GM21576 (cell line): ENCODE measurements at regions not wholly inside any gene's neighbourhood (a gene's known extent, or its start where the extent isn't known, plus 50 kb on each side); places are given as distances from the start of the nearest gene placed in this dataset.

Experiments used
- ATAC-seq: cut with Tn5 transposase; IDR thresholded peaks from one replicate; pipeline ENCODE4 v1.9.1; 2021; ENCODE audit warnings: mild to moderate bottlenecking, moderate library complexity; ENCODE audit not compliant: unreplicated experiment

DNA sequence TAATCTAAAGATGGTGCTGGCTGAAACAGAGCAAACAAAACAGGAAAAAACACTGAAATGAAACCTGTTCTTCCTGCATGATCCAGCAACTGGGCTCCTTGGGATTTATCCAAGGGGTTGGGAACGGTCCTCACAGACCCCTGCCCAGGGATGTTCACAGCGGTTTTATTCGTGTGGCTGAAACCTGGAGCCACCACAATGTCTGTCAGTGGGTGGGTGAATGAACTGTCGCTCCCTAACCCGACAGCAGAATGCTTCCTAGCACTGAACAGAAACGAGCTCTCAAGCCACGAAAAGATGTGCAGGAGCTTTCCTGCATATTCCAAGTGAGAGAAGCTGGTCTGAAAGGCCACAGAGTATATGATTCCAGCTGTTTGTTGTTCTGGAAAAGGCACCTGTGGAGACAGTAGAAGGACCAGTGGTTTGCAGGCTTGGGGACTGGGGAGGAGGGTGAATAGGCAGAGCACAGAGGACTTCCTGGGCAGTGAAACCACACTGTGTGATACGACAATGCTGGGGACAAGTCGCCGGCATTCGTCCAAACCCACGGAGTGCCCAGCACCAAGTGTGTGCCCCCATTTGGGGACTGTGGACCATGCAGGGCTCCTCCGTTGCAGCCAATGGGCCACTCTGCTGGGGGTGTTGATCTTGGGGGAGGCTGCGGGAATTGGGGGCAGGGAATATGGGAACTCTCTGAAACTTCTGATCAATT is 73.9 kb downstream of the TEX29 start:
- no peak for ATAC-seq

DNA sequence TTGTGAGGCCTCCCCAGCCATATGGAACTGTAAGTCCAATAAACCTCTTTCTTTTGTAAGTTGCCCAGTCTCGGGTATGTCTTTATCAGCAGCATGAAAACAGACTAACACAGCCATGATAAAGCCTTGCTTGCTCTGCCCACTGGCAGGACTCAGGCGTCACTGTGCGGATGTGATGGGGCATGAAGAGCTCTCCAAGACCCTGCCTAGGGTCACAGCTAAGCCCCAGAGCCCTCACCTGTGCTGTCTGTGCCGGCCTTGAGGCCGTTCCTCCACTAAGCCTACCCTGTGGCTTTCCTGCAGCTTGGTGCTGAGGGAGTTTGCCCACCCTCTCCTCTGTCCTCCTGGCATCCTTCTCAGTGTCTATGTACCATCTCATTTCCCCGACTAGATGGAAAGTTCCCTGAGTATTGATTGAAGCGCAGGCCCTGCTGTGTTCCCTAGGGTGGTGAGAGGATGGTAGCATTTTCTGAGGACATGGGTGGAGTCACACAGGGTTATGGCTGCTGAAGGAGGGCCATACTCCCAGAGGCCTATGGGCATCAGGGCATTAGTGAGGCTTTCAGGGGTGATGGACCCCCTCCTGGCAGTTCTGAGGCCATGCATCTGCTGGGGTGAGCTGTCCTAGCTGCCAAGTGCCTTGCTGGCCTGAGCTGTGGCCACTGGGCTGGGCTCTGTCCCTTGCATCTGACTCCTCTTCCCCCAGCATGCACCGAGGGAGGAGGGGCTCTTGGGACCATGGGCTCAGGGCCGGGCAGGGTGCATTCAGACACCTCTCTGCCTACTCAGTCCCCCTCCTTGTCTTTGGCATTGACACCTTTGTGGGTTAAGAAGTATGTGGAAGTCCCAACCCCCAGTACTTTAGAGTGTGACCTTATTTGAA is 75.3 kb downstream of the TEX29 start:
- ATAC-seq, result no peak

DNA sequence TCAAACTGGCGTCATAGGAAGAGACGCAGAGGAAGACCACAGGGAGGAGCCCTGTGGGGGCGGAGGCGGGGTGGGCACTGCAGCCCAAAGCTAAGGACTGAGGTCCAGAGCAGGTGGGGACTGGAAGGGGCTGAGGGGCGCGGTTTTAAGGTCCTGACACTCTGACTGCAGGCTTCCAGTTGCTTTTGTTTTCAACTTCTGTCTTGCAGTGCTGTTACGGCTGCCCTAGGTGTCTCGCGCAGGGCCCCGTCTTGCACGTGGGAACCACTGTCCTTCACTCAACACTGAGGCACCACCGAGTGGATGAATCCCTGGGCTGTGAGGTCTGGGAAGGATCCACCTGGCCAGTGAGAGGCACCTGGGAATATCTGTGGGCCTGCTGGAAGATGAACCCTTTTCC is 76.0 kb downstream of the TEX29 start:
- no peak for ATAC-seq

DNA sequence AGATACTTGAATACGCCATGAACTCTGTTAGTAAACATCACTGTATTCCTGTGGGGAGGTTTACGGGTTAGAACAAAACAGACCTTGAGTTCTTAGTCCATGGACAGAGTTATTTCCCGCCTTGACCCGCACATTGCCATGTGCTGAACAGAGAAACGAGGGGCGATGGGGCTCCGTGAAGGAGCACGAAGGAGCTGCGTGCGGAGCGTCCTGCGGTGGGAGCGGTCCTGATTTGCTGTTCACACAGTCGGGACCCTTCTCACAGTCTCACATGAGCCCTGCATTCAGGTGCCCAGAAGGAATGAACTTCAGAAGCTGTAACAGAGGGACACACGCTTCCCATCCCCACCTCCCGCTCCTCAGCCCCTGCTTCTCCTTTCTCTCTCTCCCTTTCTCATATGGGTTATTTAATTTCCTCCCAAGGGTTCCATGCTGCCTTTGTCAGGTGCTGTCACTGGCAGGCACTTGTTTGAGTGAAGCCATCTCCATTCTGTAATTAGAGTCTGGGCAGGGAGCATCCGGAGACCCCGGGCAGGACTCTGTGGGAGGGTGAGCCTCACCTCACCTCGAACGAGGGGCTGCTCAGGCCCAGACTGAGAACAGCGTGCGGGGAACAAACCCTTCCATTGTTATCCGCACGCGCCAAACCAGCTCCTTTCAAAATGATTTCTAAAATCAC is 76.9 kb downstream of the TEX29 start:
- no peak for ATAC-seq

DNA sequence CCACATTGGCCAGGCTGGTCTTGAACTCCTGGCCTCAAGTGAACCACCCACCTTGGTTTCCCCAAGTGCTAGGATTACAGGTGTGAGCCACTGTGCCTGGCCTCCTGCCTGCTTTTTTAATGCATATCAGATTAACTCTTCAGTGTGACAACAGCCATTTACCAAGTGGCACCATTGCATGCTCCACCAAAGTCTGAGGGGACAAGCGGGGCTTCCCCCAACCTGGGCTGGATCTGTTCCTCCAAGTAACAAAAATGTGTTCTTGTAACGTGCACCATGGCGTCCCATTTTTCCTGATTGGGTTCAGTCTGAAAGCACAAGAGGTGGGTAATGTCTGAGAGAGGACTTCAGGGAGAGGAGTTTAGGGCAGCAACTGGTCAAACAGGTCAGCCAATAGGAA is 77.8 kb downstream of the TEX29 start:
- ATAC-seq, result no peak

DNA sequence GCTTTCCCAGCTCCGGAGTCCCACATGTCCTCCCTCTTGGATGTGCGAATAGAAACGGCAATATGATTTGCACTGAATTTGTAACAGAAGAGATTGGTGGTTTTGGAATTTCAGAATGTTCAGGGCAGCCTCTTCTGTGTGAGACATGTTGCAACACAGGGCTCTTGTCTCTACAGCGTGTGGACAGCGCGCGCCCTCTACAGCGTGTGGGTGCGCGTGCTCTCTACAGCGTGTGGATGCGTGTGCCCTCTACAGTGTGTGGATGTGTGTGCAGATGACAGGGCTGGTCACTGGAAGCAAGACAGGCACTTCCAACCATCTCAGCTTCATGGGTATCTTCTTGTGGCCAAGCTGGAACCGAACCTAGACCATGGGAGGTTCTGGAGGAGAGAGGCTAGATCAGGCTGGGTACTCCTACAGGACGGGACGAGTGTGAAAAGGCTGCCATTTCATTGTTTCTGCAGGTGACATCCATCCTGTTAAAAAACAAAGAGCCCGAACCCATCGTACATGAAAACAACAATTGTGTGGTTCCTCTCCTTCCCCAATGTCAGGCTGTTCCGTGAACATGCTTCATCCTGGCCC is 78.4 kb downstream of the TEX29 start:
- ATAC-seq, result no peak

DNA sequence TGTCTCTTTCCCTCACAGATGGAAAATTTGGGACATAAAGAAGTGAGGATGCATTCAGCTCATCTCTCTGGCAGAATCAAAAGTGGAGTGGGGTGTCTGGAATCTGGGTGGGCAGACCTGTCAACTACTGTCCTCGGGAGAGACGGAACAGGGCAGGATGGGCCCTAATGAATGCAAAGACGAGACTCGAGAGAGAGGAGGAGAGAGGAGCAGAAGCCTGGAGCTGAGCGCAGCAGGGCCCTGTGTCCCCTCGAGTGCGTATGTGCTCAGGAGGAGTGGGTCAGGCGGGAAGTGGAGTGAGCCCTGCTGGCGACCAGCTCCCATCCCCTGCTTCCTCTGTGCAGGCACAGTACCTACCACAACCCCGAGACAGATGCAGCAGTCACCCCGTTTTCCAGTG is 78.9 kb downstream of the TEX29 start:
- ATAC-seq, result no peak

DNA sequence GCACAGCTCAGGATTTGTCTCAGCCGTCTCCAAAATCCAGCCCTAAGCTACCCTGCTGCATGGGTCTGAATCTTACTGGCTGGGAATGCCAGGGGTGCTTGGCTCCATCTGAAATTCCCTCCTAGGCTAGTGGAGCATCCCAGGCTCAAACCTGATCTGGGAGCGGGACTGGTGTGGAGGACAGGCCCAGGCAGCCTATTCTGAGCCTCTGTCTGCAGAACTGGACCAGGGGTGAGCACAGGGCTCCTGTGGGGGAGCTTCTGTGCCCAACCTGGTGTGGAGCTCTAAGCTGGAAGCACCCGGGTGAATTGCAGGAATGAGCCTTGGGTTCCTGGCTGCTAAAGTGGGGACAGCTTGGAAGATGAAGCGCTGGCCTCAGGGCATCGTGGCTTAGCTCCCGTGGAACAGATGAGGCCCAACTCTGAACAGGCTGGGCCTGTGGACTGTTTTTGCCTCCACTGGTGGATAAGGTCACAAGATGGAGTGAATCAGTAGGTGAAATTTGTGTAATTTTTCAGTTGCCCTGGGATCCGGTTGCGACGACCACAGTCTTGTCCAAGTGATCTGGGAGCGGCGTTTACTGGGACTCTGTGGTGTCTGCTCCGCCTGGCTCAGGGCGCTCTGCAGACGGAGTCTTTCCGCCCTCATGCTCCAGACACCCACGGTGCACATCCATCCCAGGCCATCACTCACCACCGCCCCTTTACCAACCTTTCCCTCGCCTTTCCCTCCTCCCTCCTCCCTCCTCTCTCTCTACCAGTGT is 79.5 kb downstream of the TEX29 start:
- no peak for ATAC-seq

DNA sequence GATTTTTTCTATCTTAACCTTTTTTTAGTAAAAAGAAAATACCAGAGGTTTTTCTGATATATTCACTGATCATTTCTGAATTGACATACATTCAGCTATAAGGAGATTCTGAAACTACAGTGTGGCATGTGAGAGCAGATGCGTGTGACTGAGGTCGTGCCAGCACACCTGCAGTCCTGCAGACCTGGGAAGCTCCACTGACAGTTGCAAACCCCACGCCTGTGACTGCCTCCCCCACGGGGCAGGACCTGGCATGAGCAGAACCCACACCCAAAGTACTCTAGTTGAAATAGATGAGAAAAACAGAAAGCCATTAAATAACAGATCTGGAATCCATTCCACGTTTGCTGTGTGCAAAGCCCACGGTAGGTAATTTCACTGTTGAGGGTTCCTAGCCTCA is 80.7 kb downstream of the TEX29 start:
- ATAC-seq, result no peak

DNA sequence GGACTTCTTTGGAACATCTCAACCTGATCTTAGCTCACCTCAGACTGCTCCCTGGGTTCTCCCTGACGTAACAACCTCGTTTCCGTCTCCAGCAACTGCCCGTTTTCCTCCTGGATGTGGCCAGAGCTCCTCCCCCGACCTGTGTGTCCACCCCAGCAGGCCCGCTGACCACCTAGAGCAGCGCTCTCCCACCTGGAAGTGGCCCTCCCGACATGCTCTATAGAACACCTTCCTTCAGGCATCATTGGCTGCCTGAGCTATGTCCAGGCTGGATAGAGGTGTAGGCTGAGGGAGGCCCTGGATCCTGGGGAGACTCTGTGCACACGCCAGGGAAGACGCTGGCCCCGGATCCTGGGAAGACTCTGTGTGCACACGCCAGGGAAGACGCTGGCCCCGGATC is 81.3 kb downstream of the TEX29 start:
- ATAC-seq, result no peak

DNA sequence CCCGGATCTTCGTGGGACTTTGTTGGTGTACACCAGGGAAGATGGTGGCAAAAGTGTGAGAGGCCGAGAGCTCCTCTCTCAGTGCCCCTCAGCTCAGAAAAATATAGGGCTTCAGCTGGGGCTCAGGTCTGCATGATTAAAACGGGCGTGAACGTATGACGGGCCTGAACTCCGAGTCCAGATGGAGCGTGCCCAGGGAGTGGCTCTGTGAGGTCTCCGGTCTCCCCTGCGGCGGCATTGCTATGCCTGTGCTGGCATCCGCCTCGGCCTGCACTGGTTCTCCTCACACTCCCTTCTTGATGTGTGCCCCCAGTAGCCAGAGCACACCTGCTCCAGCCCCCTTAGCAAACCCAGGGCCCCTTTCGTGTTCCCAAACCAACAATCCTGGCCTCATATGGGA is 82.0 kb downstream of the TEX29 start:
- ATAC-seq, result no peak

DNA sequence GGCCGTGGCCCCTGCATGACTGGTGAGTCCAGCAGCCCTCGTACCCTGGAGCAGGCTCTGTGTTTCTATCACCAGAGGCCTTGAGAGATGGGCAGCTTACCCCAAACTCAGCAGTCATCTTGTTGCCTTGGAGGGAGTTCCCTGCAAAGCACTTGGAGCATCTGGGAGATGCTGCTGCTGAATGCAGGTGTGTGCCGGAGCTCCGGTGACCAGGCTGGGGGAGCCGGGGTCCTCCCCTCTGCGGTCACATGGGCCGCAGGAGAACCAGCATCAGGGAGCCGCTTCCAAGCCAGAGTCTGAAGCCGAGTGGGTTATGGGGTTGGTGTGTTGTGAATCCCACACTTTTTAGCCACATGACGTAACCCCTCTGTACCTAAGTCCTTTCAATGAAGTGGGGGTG is 82.8 kb downstream of the TEX29 start:
- no peak for ATAC-seq

DNA sequence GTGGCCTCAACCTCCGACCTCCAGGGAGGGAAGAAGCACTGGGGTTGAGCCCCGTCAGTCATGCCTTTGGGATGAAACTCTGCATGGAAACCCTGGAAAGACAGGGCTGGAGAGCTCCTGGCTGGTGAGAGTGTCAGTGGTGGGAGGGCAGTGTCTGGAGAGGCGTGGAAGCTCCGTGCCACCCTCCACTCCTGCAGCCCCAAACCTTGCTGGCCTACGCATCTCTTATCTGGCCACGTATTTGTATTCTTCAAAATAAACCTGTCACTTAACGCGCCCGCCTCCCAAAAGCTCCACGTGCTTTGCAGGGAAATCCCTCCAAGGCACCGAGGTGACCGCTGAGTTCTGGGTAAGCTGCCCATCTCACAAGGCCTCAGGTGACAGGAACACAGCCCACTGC is 84.3 kb downstream of the TEX29 start:
- no peak for ATAC-seq

DNA sequence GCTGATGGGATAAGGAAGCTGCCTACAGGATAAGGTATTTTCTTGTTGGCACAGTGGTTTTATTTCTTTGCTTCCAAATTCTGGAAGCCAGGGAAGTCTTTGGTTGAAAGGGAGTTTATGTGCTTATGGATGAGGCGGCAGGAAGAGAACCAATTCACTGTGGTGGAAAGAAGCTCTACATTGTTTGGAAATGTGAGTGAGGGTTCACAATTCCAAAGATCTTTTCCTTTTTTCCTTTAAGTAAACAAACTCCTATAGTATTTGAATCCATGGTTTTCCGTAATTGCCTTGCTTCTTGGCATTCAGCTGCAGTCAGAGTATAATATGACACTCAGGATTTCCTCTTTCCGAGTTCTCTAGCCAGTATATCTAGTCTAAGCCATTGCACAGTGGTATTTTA is 86.2 kb downstream of the TEX29 start:
- no peak for ATAC-seq

DNA sequence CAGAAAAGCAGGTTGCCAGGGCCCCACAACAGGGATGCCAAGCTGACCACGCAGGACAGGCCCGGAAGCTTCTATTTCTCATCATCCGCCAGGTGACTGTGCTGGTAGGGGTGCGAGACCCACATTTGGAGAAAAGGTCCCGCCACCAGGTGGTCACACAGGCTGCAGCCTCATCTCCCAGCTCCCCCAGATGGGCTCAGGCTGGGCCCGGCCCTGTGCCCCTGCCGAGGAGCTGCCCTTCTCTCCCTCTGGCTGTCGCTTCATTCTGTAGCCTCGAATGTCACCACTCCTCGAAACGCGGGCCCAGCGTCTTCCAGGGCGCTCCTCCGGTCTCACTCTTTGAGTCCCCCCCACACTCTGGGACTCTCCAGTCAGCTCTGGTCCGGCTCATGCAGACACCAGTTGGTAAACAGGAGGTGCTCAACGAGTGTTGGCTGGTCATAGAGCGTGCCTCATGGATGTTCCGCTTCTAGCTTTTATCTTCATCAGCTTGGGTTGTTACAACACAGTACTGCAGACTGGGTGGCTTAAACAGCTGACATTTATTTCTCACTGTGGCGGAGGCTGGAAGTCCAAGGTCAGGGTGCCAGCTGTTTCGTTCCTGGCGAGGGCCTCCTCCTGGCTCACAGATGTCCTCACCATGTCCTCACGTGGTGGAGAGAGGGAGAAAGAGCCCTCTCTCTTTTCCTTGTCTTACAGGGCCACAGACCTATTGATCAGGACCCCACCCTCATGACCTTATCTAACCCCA is 87.1 kb downstream of the TEX29 start:
- no peak for ATAC-seq

DNA sequence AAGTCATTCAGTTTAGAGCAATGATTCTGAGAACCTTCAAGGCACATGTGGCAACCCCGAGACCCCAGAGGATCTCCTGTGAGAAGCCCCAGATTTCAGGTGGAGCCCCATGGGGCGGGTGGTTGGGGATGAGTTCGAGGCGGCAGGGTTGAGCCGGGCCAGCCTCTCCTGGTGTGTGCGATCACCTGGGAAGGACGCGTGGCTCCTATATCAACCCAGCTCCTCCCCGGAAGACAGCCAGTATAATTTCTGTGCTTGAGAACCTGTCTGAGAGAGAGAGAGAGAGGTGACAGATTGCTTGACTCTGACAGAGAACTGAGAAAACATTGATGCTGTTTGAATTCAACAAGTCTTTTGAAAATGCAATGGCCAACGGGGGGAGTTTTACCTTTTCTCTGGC is 89.0 kb downstream of the TEX29 start:
- ATAC-seq, result no peak

DNA sequence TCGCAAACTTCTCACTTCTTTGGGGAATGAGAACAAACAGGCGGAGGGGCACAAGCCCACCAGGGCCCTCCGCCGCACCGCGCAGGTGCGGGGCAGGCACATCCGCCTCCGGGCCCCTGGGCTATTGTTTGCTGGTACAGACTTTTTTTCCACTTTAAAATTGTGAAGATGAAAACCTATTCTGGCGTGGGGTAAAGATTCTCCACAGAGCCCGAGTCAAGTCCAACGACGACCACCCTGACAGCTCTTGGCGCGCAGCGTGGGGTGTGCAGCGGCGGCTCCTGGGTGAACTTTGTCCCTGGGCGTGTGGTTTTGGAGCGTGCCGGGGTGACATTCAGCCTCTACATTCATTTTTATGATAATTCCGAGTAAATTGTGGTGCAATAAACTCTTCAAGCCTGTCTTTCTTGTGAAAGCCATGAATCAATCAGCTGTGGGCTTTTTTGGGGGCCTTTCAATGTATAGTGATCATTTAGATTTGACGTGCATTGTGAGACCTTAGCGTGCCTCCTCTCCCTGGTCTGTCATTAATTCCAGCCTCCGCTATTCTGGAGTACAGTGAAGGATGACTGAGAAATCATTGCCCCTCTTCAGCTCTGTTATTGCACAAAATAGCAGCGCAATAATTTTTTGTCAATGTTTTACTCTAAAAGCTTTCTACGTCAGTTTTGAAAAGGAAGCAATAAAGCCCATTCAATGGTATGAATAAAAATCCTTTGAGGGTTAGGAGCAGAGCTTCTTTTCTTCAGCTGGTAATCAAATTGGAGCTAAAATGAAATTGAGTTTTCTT is 90.0 kb downstream of the TEX29 start:
- ATAC-seq, result no peak

DNA sequence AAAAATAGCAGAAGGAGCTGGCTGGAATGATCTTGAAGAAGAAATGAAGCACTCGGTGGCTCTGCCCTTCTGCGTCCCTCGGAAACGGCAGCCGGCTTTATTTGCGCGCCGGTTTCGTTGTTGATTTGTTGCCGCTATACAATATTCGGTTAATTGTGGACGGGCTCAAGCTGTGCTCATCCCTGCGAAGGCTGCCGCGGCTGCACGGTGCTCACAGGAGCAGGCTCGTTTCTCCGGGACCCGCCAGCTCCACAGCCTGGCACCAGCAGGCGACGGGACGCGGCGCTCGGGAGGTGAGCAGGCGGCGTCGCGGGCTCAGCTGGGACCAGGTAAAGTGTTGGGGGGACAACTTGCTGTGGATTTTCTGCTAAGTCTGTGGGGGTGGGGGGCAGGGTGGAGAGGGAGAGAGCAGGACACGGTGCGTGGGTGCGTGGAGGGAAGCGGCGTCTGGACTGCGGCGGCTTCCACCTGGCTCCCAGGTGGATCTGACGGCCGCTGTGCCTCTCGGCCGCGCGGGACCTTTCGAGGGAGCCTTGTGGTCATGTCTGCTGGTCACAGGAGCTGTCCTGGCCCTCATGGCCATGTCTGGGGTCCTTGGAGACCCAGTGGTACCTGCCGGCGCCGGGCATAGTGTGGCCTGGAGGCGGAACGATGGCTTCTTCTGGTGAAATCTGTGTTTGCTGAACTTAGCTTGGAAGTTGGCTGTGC is 90.9 kb downstream of the TEX29 start:
- no peak for ATAC-seq
